ENCODE measurements at regions not wholly inside any gene's neighbourhood (a gene's known extent, or its start where the extent isn't known, plus 50 kb on each side); places are given as distances from the start of the nearest gene placed in this dataset.

- DNase-seq, result no peak
Measured at GRCh38 chr18:43651057-43651456, 373.8 kb upstream of the SYT4 start.

GRCh38 chr18:43656547-43656946, 379.3 kb upstream of the SYT4 start:
- no peak for DNase-seq

- DNase-seq, result no peak
Measured at GRCh38 chr18:43661570-43661969, 384.3 kb upstream of the SYT4 start.

DNA sequence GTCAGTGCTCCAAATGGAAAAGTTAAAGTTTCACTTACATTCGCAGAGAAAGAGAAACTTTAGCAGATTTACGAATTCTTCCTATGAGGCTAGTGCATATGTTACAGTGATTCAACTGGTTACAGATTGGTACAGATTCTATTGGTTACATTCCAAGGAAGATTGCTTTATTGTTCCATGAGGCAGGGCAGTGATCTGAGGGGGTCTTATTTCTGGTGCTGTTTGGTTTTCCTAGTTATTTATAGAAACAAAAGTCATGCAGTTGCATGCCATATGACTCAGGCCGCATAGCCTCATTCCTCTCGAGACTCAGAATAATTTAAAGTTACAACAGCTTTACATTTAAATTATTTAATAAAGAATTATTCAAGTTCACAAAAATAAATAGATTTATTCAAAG, 385.4 kb upstream of the SYT4 start:
- DNase-seq, result no peak

- DNase-seq, result no peak
Measured at GRCh38 chr18:43663159-43663558, 385.9 kb upstream of the SYT4 start.

DNA sequence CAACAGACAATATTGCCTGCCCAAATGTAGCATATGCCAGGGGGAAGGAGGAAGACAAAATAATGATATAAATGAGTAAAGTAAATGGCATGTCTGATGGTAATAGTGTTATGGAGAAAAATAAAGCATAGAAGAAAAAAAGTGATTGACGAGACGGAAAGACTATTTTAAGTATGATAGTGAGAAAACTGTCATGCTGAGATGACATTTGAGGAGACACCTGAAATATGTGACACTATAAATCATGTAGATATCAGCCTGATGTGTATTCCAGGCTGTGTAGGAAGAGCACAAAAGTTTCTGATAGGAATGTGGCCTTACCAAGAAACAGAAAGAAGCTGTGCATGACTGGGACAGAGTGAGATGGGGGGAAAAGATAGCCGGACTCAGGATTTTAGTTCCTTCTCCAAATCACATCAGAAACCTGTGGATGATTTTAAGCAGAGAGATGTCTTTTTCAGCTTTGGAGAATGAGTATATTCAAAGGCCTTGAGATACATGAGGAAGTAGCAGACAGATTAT, 387.3 kb upstream of the SYT4 start:
- no peak for DNase-seq

- no peak for DNase-seq
Measured at GRCh38 chr18:43665105-43665788, 388.0 kb upstream of the SYT4 start.

GRCh38 chr18:43668866-43669265, 391.6 kb upstream of the SYT4 start:
- no peak for DNase-seq

- DNase-seq, result no peak
Measured at GRCh38 chr18:43671431-43671830, 394.1 kb upstream of the SYT4 start.

DNA sequence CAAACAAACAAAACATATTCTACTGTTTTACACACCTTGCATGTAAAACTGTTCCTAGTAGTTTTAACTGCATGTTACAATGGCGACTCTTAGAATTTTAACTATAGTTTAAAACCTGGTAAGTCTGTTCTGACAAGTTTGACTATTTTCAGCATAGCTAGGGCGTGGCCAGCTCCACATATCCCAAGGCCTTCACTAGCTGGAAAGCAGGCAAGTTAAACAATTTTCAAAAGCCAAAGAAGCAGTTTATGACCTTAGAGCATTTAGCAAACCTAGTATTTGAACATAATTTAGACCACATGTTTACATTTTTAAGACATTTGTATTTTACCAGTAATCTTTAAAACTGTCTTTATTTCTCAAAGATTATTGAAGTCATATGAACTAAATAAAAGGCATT, 402.8 kb upstream of the SYT4 start:
- DNase-seq, result no peak

GRCh38 chr18:43681661-43682060, 404.4 kb upstream of the SYT4 start:
- DNase-seq, result no peak

DNA sequence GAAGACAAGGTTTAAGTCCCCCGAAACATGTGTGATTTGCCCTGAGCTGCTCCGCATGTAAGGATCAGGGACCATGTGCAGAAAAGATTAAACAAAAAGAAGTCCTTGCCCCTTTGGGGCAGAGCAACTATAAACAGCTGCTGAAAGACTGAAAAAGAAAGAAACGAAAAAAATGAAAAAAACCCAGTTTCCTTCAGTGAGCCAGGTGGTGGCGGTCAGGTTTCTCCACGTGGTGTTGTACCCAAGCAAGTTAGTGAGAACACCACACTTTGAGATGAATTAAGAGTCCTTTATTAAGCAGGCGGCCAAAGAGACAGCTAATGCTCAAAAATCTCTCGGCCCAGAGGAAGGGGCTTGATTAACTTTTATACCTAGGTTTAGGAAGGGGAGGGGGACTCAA, 404.9 kb upstream of the SYT4 start:
- DNase-seq, result no peak

- DNase-seq, result no peak
Measured at GRCh38 chr18:43686709-43687108, 409.4 kb upstream of the SYT4 start.

DNA sequence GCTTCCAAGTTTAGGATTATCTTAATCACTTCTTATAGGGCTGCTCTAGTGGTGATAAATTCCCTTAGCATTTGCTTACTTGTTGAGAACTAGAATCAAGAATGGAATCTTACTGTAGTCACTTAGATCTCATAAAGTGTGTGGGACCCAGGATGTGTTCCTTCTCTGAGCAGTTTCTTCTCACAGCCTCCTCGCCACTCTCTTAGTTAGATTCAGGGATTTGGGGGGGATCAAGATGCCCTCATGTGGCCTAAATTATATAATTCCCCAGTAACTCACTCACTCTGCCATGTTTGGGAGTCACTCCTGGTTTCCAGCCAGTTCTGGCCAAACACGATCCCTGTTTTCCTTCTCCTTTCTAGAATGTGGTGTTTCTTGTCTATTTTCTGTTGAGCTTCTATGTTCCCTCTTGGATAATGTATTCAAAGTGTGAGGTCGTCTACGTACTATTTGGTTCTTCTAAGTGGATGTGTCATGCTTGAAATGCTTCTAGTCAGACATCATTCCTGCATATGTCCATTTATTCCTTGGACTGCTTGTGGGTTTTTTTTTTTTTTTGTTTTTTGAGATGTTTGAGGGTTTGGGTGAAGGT, 414.9 kb upstream of the SYT4 start:
- no peak for DNase-seq

DNA sequence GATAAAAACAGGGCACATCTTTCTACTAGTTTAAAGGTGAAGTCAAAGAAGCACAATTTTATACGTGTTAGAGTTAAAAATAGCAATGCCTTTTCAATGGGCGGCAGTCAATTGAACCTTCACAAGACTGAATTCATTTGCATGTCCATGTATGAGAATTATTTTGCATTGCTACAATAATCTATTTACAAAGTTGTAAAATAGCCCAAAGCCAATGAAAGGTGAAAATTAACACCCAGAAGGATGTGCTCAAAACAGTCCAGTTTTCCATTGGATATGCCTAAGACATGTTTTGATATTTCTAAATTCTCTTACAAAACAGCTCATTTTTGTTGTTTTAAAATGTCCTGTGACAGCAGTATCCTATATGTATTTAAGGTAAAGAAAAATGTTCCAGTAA, 425.1 kb upstream of the SYT4 start:
- DNase-seq, result no peak

DNA sequence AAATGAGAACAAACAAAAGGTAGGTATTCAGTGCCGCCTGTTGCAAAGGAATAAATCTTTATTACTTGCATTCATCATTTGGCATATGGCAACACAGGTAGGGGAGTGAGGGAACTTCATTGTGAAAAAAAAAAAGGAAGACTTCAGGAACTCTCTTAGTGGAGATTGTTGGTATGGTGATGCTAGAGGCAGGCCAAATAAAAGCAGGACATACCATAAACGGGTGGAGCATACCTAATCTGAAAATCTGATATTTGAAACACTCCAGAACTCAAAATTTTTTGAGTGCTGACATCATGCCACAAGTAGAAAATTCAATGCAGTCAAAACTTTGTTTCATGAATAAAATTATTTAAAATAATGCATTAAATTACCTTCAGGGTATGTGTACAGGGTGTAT, 425.8 kb upstream of the SYT4 start:
- no peak for DNase-seq

DNA sequence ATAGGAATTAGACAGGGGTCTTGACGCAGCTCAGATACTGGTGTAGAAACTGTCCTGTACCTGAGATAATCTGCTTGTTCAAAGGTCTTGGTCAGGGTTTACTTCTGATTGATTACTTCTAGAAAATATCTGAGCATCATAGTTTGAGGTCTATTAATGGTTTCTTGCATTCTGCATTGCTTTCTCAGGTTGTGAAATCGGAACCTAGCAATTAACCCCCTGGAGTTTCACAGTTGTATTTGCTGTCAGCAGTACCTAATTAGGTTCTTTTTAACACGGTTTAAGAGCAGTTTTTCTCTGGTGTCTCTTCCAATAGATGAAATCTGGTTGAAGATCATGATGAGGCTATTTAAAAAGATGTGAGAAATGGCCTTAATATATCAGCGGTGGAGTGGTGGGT, 428.6 kb upstream of the SYT4 start:
- no peak for DNase-seq

DNA sequence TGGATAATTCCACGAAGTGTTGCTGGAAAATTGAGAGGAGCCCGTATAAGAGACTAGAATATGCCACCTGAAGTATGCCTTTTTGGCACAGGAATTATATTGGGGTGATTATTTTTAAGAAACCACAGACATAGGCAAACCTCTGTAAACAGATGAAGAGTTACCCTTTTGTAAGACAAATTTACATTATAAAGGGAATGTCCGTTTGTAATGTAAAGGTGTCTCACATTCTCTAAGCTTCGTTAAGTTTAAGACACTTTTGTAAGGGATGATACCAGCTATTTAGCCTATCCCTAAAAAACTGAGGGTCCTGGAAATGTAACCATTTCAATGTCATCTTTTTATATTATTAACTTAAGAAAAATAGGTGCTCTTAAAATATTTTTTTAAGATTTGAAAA, 432.8 kb upstream of the SYT4 start:
- DNase-seq, result no peak

GRCh38 chr18:43714343-43715010, 437.2 kb upstream of the SYT4 start:
- no peak for DNase-seq

DNA sequence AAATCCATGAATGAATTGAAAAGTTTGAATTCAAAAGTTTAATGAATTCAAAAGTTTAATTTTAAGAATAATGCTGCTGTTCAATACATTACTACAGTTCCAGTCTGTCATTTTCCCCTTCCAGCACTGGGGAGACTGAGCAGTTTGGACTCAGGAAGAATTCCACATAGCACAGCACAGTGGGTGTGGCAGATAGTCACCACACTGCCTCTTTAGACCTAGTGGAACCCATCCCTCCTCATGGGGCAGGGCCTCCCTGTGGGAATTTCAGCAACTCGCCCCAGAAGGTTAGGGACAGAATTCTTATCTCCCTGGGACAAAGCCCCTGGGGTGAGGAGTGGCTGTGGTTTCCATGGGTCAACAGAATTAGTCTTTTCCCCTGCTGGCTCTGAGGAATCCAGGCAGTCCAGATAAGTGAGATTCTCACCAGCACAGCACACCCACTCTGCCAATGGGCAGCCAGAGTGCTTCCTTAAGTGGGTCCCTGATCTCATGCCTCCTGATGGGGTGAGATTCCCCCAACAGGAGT, 442.0 kb upstream of the SYT4 start:
- no peak for DNase-seq

GRCh38 chr18:43720041-43720440, 442.8 kb upstream of the SYT4 start:
- no peak for DNase-seq

GRCh38 chr18:43735570-43735969, 458.3 kb upstream of the SYT4 start:
- DNase-seq, result no peak

DNA sequence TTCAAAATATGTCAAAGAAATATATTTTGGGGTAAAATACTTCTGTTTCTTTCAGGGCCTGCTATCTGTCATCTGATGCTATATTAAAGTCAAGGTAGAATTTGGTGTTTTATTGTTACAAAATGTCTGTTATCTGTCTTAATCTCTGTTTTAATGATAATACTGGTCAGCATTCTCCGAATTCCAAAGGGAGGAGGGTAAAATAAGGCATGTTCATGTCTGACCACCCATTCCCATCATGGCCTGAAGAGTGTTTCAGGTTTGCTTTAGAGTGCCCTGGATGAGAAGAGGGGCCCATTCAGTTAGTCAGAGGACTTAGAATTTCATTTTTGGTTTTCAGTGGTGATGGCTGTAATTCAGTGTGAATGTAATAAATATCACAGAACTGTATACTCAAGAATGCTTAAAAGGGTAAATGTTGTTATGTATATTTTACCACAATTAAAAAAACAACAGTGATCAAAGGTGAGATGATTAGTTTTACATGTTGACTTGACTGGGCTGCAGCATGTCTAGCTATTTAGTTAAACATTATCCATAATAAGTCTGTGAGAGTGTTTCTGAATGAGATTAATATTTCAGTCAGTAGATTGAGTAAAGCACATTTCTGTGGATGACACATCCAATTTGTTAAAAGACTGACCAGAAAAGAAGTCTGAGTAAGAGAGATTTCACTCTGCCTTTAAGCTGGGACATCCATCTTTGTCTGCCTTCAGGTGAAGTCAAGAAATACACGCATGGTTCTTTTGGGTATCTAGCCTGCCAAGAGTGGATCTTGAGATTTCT, 467.9 kb upstream of the SYT4 start:
- DNase-seq, result no peak
